HG02840 (cell line): ENCODE measurements at regions not wholly inside any gene's neighbourhood (a gene's known extent, or its start where the extent isn't known, plus 50 kb on each side); places are given as distances from the start of the nearest gene placed in this dataset.

Experiments used
- ATAC-seq: cut with Tn5 transposase; IDR thresholded peaks from one replicate; pipeline ENCODE4 v1.9.1; 2021; ENCODE audit warnings: mild to moderate bottlenecking, moderate library complexity, moderate number of reproducible peaks; ENCODE audit not compliant: unreplicated experiment, low FRiP score

- ATAC-seq, result no peak
Observed at GRCh38 chr6:66814156-66814555, 1107.1 kb upstream of the EYS start.

GRCh38 chr6:66808771-66809170, 1101.7 kb upstream of the EYS start:
- no peak for ATAC-seq

GRCh38 chr6:66796987-66797386, 1090.0 kb upstream of the EYS start:
- ATAC-seq, result no peak

GRCh38 chr6:66788579-66788978, 1081.6 kb upstream of the EYS start:
- no peak for ATAC-seq

- no peak for ATAC-seq
Observed at GRCh38 chr6:66772800-66773199, 1065.8 kb upstream of the EYS start.

- no peak for ATAC-seq
Observed at GRCh38 chr6:66771626-66772025, 1064.6 kb upstream of the EYS start.

GRCh38 chr6:66751630-66752029, 1044.6 kb upstream of the EYS start:
- ATAC-seq, result no peak

- no peak for ATAC-seq
Observed at GRCh38 chr6:66740346-66740745, 1033.3 kb upstream of the EYS start.

GRCh38 chr6:66735106-66735890, 1028.3 kb upstream of the EYS start:
- ATAC-seq, result no peak

- ATAC-seq, result no peak
Observed at GRCh38 chr6:66731310-66731709, 1024.3 kb upstream of the EYS start.

- ATAC-seq, result no peak
Observed at GRCh38 chr6:66725670-66726069, 1018.6 kb upstream of the EYS start.

GRCh38 chr6:66717801-66718200, 1010.8 kb upstream of the EYS start:
- no peak for ATAC-seq

GRCh38 chr6:66699385-66699784, 992.4 kb upstream of the EYS start:
- no peak for ATAC-seq

- no peak for ATAC-seq
Observed at GRCh38 chr6:66689608-66690007, 982.6 kb upstream of the EYS start.

GRCh38 chr6:66687611-66688140, 980.6 kb upstream of the EYS start:
- no peak for ATAC-seq

GRCh38 chr6:66675906-66676305, 968.9 kb upstream of the EYS start:
- ATAC-seq, result no peak

GRCh38 chr6:66664112-66664511, 957.1 kb upstream of the EYS start:
- ATAC-seq, result no peak

GRCh38 chr6:66662721-66663507, 955.9 kb upstream of the EYS start:
- ATAC-seq, result no peak

- ATAC-seq, result no peak
Observed at GRCh38 chr6:66662196-66662595, 955.2 kb upstream of the EYS start.

- no peak for ATAC-seq
Observed at GRCh38 chr6:66655420-66655819, 948.4 kb upstream of the EYS start.

GRCh38 chr6:66638518-66638917, 931.5 kb upstream of the EYS start:
- no peak for ATAC-seq

GRCh38 chr6:66638099-66638498, 931.1 kb upstream of the EYS start:
- no peak for ATAC-seq
